ENCODE measurements at regions not wholly inside any gene's neighbourhood (a gene's known extent, or its start where the extent isn't known, plus 50 kb on each side); places are given as distances from the start of the nearest gene placed in this dataset.
A peak's percentile ranks its signal among the peaks of the same experiment; 100 is the strongest.

- TF ChIP-seq CTCF (IDR thresholded peaks at IDR 0.05), result no peak
- peaks cover 81 to 92% of the 10 kb centered on the region in 2 donors for H3K27me3 ChIP-seq (ENCODE audit: control insufficient read depth in 2 of 2, insufficient read depth in 2 of 2, low read length in 2 of 2)
- H3K9me3 ChIP-seq (replicated peaks in 1 of 2; ENCODE audit: control insufficient read depth in 1 of 2, insufficient read depth in 1 of 2, low read length in 2 of 2), result peaks cover 0 to 16% of the 10 kb centered on the region in 2 donors
- peaks cover 7 to 33% (median 17%) of the 10 kb centered on the region in 7 donors for H3K9me3 Mint-ChIP-seq
- H3K36me3 ChIP-seq (replicated peaks in 1 of 2; ENCODE audit: control insufficient read depth in 1 of 2, insufficient read depth in 2 of 2, low read length in 2 of 2), result no peaks in the 10 kb centered on the region
- peaks cover 14 to 15% of the 10 kb centered on the region in 2 donors for H3K4me1 ChIP-seq (ENCODE audit: control insufficient read depth in 1 of 2, insufficient read depth in 2 of 2, low read length in 2 of 2)
- peaks cover 86 to 92% (median 92%) of the 10 kb centered on the region in 3 donors for H3K27me3 Mint-ChIP-seq (ENCODE audit: low read depth in 3 of 3)
- H3K4me2 ChIP-seq (replicated peaks; ENCODE audit: extremely low read depth, low read length, poor library complexity, severe bottlenecking), result no peak overlapping the region
- H3K4me3 Mint-ChIP-seq, result peak overlapping the region in 1 of 2 donors; percentile 81
- peaks cover 0 to 2% of the 10 kb centered on the region in 2 donors for H3K36me3 Mint-ChIP-seq
- no peak overlapping the region for H3K4me3 ChIP-seq (replicated peaks in 1 of 3; ENCODE audit: low read depth in 2 of 3, low read length in 3 of 3)
- no peak overlapping the region for H3K9ac ChIP-seq (ENCODE audit: insufficient read depth, low read length, poor library complexity, severe bottlenecking)
- intact Hi-C loops (cut with micrococcal nuclease), result loop anchor here in 1 of 2 donors (10.0 kb wide), 1 partner anchor 86 kb away; no protein-coding TSS in a partner anchor
- no peaks in the 10 kb centered on the region for H3K79me2 ChIP-seq (ENCODE audit: insufficient read depth, low read length)
- H3K27ac Mint-ChIP-seq, result no peak overlapping the region
- no peak for DNase-seq
- whole genome bisulfite sequencing (ENCODE audit: insufficient coverage), result no CpG with 5 or more reads among the region's 1 CpG
- H3K27ac ChIP-seq (ENCODE audit: low read depth in 1 of 2, low read length in 2 of 2), result no peak overlapping the region
- H2AFZ ChIP-seq (ENCODE audit: insufficient read depth, low read depth, low read length, poor library complexity, severe bottlenecking), result no peak overlapping the region
- no peaks in the 10 kb centered on the region for H4K20me1 ChIP-seq (ENCODE audit: insufficient read depth, low read length)
- H3K4me1 Mint-ChIP-seq, result peaks cover 14% of the 10 kb centered on the region
These were observed 79.9 kb upstream of the UBAC2 start for GRCh38 chr13:99120751-99121150.

- H3K36me3 ChIP-seq (replicated peaks in 1 of 2; ENCODE audit: control insufficient read depth in 1 of 2, insufficient read depth in 2 of 2, low read length in 2 of 2), result no peaks in the 10 kb centered on the region
- Mint-ChIP-seq H3K4me3 (peak overlapping the region in 1 of 2 donors; percentile 69), H3K9me3 (peaks cover 7 to 38% (median 25%) of the 10 kb centered on the region in 7 donors), H3K4me1 (peaks cover 14% of the 10 kb centered on the region), H3K36me3 (peaks cover 2 to 5% of the 10 kb centered on the region in 2 donors), H3K27me3 (ENCODE audit: low read depth in 3 of 3) (peaks cover 93 to 97% (median 96%) of the 10 kb centered on the region in 3 donors), H3K27ac (no peak overlapping the region)
- H3K79me2 ChIP-seq (ENCODE audit: insufficient read depth, low read length), result no peaks in the 10 kb centered on the region
- peaks cover 89 to 98% of the 10 kb centered on the region in 2 donors for H3K27me3 ChIP-seq (ENCODE audit: control insufficient read depth in 2 of 2, insufficient read depth in 2 of 2, low read length in 2 of 2)
- DNase-seq, result no peak
- H3K9ac ChIP-seq (ENCODE audit: insufficient read depth, low read length, poor library complexity, severe bottlenecking), result no peak overlapping the region
- no peak overlapping the region for H3K4me2 ChIP-seq (replicated peaks; ENCODE audit: extremely low read depth, low read length, poor library complexity, severe bottlenecking)
- no peak for TF ChIP-seq CTCF (IDR thresholded peaks at IDR 0.05)
- no peak overlapping the region for H2AFZ ChIP-seq (ENCODE audit: insufficient read depth, low read depth, low read length, poor library complexity, severe bottlenecking)
- no peak overlapping the region for H3K4me3 ChIP-seq (replicated peaks in 1 of 3; ENCODE audit: low read depth in 2 of 3, low read length in 3 of 3)
- intact Hi-C loops (cut with micrococcal nuclease), result loop anchor here in 1 of 2 donors (10.0 kb wide), 1 partner anchor 87 kb away; no protein-coding TSS in a partner anchor
- H3K4me1 ChIP-seq (ENCODE audit: control insufficient read depth in 1 of 2, insufficient read depth in 2 of 2, low read length in 2 of 2), result peaks cover 14 to 15% of the 10 kb centered on the region in 2 donors
- no peaks in the 10 kb centered on the region for H4K20me1 ChIP-seq (ENCODE audit: insufficient read depth, low read length)
- peaks cover 0 to 22% of the 10 kb centered on the region in 2 donors for H3K9me3 ChIP-seq (replicated peaks in 1 of 2; ENCODE audit: control insufficient read depth in 1 of 2, insufficient read depth in 1 of 2, low read length in 2 of 2)
- no peak overlapping the region for H3K27ac ChIP-seq (ENCODE audit: low read depth in 1 of 2, low read length in 2 of 2)
- no CpG with 5 or more reads among the region's 2 CpGs for WGBS (ENCODE audit: insufficient coverage)
These were observed 78.5 kb upstream of the UBAC2 start for GRCh38 chr13:99122171-99122570.

All from CD14-positive monocyte (primary cell).